Mesothelial cell of epicardium (in vitro differentiated cells): ENCODE measurements at regions not wholly inside any gene's neighbourhood (a gene's known extent, or its start where the extent isn't known, plus 50 kb on each side); places are given as distances from the start of the nearest gene placed in this dataset.

ENCODE experiments used
- DNase-seq, 2 experiments: peaks; one replicate each; pipeline ENCODE4 v3.0.0; 2021; ENCODE audit warnings: low spot score in 2 of 2; ENCODE audit not compliant: unreplicated experiment in 2 of 2
- H3K27ac Mint-ChIP-seq: 2 replicates; pipeline ENCODE4 v1.8.0; 2021; ENCODE audit warnings: mixed read lengths
- H3K27me3 Mint-ChIP-seq: 2 replicates; pipeline ENCODE4 v1.8.0; 2021; ENCODE audit warnings: low read depth, mixed read lengths
- H3K36me3 Mint-ChIP-seq: 2 replicates; pipeline ENCODE4 v1.8.0; 2021; ENCODE audit warnings: mixed read lengths
- H3K4me1 Mint-ChIP-seq: 2 replicates; pipeline ENCODE4 v1.8.0; 2021; ENCODE audit warnings: mixed read lengths
- H3K4me3 Mint-ChIP-seq: 2 replicates; pipeline ENCODE4 v1.8.0; 2021; ENCODE audit warnings: mild to moderate bottlenecking, moderate library complexity, mixed read lengths
- H3K9me3 Mint-ChIP-seq: 2 replicates; pipeline ENCODE4 v1.8.0; 2021; ENCODE audit warnings: mixed read lengths
- CTCF ChIP-seq: fragments of 200-600 bp; sonication (generic); IDR thresholded peaks from one replicate; pipeline ENCODE4 v1.5.0; 2021; ENCODE audit warnings: antibody characterized with exemption; ENCODE audit not compliant: unreplicated experiment

- DNase-seq: no peak
- Mint-ChIP-seq H3K27ac (no peak overlapping the region), H3K27me3 (peaks cover 7% of the 10 kb centered on the region), H3K4me1 (no peaks in the 10 kb centered on the region), H3K9me3 (peaks cover 7% of the 10 kb centered on the region), H3K4me3 (no peak overlapping the region), H3K36me3 (no peaks in the 10 kb centered on the region)
- no peak for TF ChIP-seq CTCF
Measured at GRCh38 chr5:6843821-6844220, 130.6 kb downstream of the TENT4A start.

GRCh38 chr5:6845856-6846255 is 132.6 kb downstream of the TENT4A start:
- H3K36me3 Mint-ChIP-seq: no peaks in the 10 kb centered on the region
- no peak overlapping the region for H3K4me3 Mint-ChIP-seq
- H3K27ac Mint-ChIP-seq: no peak overlapping the region
- TF ChIP-seq CTCF: no peak
- peaks cover 5% of the 10 kb centered on the region for H3K27me3 Mint-ChIP-seq
- peaks cover 9% of the 10 kb centered on the region for H3K9me3 Mint-ChIP-seq
- H3K4me1 Mint-ChIP-seq: no peaks in the 10 kb centered on the region
- DNase-seq: no peak

- no peak for TF ChIP-seq CTCF
- DNase-seq: no peak
- H3K9me3 Mint-ChIP-seq: peaks cover 9% of the 10 kb centered on the region
- peaks cover 5% of the 10 kb centered on the region for H3K27me3 Mint-ChIP-seq
- H3K4me3 Mint-ChIP-seq: no peak overlapping the region
- no peak overlapping the region for H3K27ac Mint-ChIP-seq
- no peaks in the 10 kb centered on the region for H3K4me1 Mint-ChIP-seq
- no peaks in the 10 kb centered on the region for H3K36me3 Mint-ChIP-seq
Measured at GRCh38 chr5:6847870-6848269, 134.6 kb downstream of the TENT4A start.

GRCh38 chr5:6849316-6850105 is 136.3 kb downstream of the TENT4A start:
- H3K4me1 Mint-ChIP-seq: no peaks in the 10 kb centered on the region
- DNase-seq: peak in 1 of 2 experiments; percentile 7
- no peak for TF ChIP-seq CTCF
- peaks cover 1% of the 10 kb centered on the region for H3K36me3 Mint-ChIP-seq
- H3K4me3 Mint-ChIP-seq: no peak overlapping the region
- H3K27ac Mint-ChIP-seq: no peak overlapping the region
- peaks cover 18% of the 10 kb centered on the region for H3K9me3 Mint-ChIP-seq
- H3K27me3 Mint-ChIP-seq: no peaks in the 10 kb centered on the region

GRCh38 chr5:6850106-6850432 is 136.8 kb downstream of the TENT4A start:
- Mint-ChIP-seq H3K4me3 (no peak overlapping the region), H3K9me3 (peaks cover 18% of the 10 kb centered on the region), H3K27ac (no peak overlapping the region), H3K36me3 (peaks cover 1% of the 10 kb centered on the region), H3K27me3 (no peaks in the 10 kb centered on the region), H3K4me1 (no peaks in the 10 kb centered on the region)
- no peak for TF ChIP-seq CTCF
- DNase-seq: peak in 1 of 2 experiments; percentile 10
